Limb (tissue), 2 donors: ENCODE measurements at regions not wholly inside any gene's neighbourhood (a gene's known extent, or its start where the extent isn't known, plus 50 kb on each side); places are given as distances from the start of the nearest gene placed in this dataset.
"Not testable (repeated sequence)": the region's sequence is repeated elsewhere in the genome, so short reads cannot be mapped to it uniquely, and the experiment has no call there.

Experiments used
- DNase-seq, 2 donors: peaks; one replicate each; pipeline ENCODE4 v3.0.0-alpha.2; 2016; ENCODE audit errors: extremely low spot score in 2 of 2

GRCh38 chr7:65453341-65454030 is 79.8 kb downstream of the ZNF92 start:
- DNase-seq: no peak

- no peak for DNase-seq
Observed at GRCh38 chr7:65454469-65454868, 80.8 kb downstream of the ZNF92 start.

- DNase-seq: not testable (repeated sequence)
Observed at GRCh38 chr7:65455050-65455449, 81.4 kb downstream of the ZNF92 start.

- no peak for DNase-seq
Observed at GRCh38 chr7:65457705-65458104, 84.0 kb downstream of the ZNF92 start.

- DNase-seq: no peak
Observed at GRCh38 chr7:65459438-65459837, 85.8 kb downstream of the ZNF92 start.

- DNase-seq: no peak
Observed at GRCh38 chr7:65462148-65462716, 88.6 kb downstream of the ZNF92 start.

GRCh38 chr7:65463184-65463583 is 89.5 kb downstream of the ZNF92 start:
- DNase-seq: no peak

GRCh38 chr7:65469919-65470558 is 96.4 kb downstream of the ZNF92 start:
- DNase-seq: not testable (repeated sequence)

- DNase-seq: no peak
Observed at GRCh38 chr7:65471587-65471986, 97.9 kb downstream of the ZNF92 start.

- DNase-seq: no peak
Observed at GRCh38 chr7:65475040-65475726, 101.5 kb downstream of the ZNF92 start.

GRCh38 chr7:65475734-65476319 is 102.2 kb downstream of the ZNF92 start:
- no peak for DNase-seq

- DNase-seq: no peak
Observed at GRCh38 chr7:65477326-65477725, 103.7 kb downstream of the ZNF92 start.

GRCh38 chr7:65489260-65489767 is 115.7 kb downstream of the ZNF92 start:
- no peak for DNase-seq

GRCh38 chr7:65496697-65497096 is 123.0 kb downstream of the ZNF92 start:
- not testable (repeated sequence) for DNase-seq

GRCh38 chr7:65503434-65504152 is 129.9 kb downstream of the ZNF92 start:
- DNase-seq: no peak

- DNase-seq: not testable (repeated sequence)
Observed at GRCh38 chr7:65504504-65505319, 131.1 kb downstream of the ZNF92 start.

- DNase-seq: not testable (repeated sequence)
Observed at GRCh38 chr7:65505320-65505633, 131.6 kb downstream of the ZNF92 start.

- not testable (repeated sequence) for DNase-seq
Observed at GRCh38 chr7:65508581-65509367, 135.1 kb downstream of the ZNF92 start.

- DNase-seq: peak in 1 of 2 donors; percentile 47
Observed at GRCh38 chr7:65509368-65510186, 135.9 kb downstream of the ZNF92 start.
